DND-41 (cell line): ENCODE measurements at regions not wholly inside any gene's neighbourhood (a gene's known extent, or its start where the extent isn't known, plus 50 kb on each side); places are given as distances from the start of the nearest gene placed in this dataset.

Experiments used
- CTCF ChIP-seq: IDR thresholded peaks from 2 replicates; pipeline ENCODE4 v1.5.1; 2012; ENCODE audit warnings: borderline replicate concordance, low read length, moderate library complexity, mild to moderate bottlenecking; ENCODE audit not compliant: poor library complexity, severe bottlenecking; ENCODE audit errors: extremely low read depth
- EZH2 ChIP-seq: IDR thresholded peaks from 3 replicates; pipeline ENCODE4 v1.6.1; 2012; ENCODE audit warnings: borderline replicate concordance, low read depth, mild to moderate bottlenecking, moderate library complexity, low read length, inconsistent platforms; ENCODE audit not compliant: severe bottlenecking

- TF ChIP-seq CTCF (no peak), EZH2 (no peak)
Observed at GRCh38 chr1:221430152-221430960, 311.5 kb downstream of the DUSP10 start.
